ENCODE measurements at regions not wholly inside any gene's neighbourhood (a gene's known extent, or its start where the extent isn't known, plus 50 kb on each side); places are given as distances from the start of the nearest gene placed in this dataset.

DNA sequence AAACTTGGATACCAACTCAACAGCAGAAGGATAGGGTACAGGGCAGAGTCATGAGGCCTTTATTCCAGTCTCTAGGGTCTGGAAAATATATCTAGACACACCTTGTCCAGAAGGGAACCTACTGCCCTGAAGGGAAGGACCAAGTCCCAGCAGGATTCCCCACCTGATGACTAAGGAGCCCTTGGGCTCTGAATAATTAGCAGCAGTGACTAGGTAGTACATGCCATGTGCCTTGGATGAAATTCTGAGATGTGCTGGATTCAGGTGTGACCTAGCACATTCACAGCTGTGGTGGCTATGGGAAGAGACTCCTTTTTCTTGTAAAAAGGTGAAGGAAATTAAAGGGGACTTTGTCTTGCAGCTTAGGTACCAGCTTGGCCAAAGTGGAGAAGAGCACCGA lies 364.3 kb upstream of the PTCHD4 start:
- H3K9me3 Mint-ChIP-seq = peaks cover 4% of the 10 kb centered on the region
- no peaks in the 10 kb centered on the region for H3K4me1 Mint-ChIP-seq
- ChIA-PET POLR2A (no interaction called here), CTCF (no interaction called here)
- DNase-seq (no peak), ATAC-seq (ENCODE audit: low read depth) (no peak)
- H3K27me3 Mint-ChIP-seq = no peaks in the 10 kb centered on the region
- TF ChIP-seq, protein P1, sequence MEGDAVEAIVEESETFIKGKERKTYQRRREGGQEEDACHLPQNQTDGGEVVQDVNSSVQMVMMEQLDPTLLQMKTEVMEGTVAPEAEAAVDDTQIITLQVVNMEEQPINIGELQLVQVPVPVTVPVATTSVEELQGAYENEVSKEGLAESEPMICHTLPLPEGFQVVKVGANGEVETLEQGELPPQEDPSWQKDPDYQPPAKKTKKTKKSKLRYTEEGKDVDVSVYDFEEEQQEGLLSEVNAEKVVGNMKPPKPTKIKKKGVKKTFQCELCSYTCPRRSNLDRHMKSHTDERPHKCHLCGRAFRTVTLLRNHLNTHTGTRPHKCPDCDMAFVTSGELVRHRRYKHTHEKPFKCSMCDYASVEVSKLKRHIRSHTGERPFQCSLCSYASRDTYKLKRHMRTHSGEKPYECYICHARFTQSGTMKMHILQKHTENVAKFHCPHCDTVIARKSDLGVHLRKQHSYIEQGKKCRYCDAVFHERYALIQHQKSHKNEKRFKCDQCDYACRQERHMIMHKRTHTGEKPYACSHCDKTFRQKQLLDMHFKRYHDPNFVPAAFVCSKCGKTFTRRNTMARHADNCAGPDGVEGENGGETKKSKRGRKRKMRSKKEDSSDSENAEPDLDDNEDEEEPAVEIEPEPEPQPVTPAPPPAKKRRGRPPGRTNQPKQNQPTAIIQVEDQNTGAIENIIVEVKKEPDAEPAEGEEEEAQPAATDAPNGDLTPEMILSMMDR (IDR thresholded peaks at IDR 0.05) = no peak
- H3K27ac Mint-ChIP-seq = no peak overlapping the region
- no peak overlapping the region for H3K4me3 Mint-ChIP-seq
- intact Hi-C loops (cut with micrococcal nuclease) = no loop called here
- no peaks in the 10 kb centered on the region for H3K36me3 Mint-ChIP-seq (ENCODE audit: low read depth)

DNA sequence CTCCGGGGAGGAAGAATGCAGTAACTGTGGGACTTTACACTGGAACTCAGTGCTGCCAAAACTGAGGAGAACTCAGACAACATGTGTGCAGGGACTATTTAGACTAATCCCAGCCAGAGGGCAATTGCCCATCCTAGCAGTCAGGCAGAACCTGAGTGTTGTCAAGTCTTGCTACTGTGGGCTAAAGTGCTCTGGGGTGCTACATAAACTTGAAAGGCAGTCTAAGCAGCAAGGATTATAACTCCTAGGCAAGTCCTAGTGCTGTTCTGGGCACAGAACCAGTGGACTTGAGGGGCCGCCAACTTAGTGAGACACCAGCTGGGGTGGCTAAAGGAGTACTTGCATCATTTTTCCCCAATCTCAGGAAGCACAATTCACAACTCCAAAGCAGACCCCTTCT lies 363.8 kb upstream of the PTCHD4 start:
- ATAC-seq (ENCODE audit: low read depth) (no peak), DNase-seq (no peak)
- intact Hi-C loops (cut with micrococcal nuclease) = no loop called here
- H3K27ac Mint-ChIP-seq = no peak overlapping the region
- TF ChIP-seq, protein P1 (IDR thresholded peaks at IDR 0.05) = no peak
- peaks cover 4% of the 10 kb centered on the region for H3K9me3 Mint-ChIP-seq
- H3K4me3 Mint-ChIP-seq = no peak overlapping the region
- no peaks in the 10 kb centered on the region for H3K36me3 Mint-ChIP-seq (ENCODE audit: low read depth)
- CTCF ChIA-PET = no interaction called here
- H3K27me3 Mint-ChIP-seq = no peaks in the 10 kb centered on the region
- H3K4me1 Mint-ChIP-seq = no peaks in the 10 kb centered on the region
- POLR2A ChIA-PET = no interaction called here

GRCh38 chr6:48474136-48474535 lies 363.1 kb upstream of the PTCHD4 start:
- TF ChIP-seq, protein P1 (IDR thresholded peaks at IDR 0.05) = no peak
- H3K4me3 Mint-ChIP-seq = no peak overlapping the region
- POLR2A ChIA-PET = no interaction called here
- DNase-seq (no peak), ATAC-seq (ENCODE audit: low read depth) (no peak)
- H3K27ac Mint-ChIP-seq = no peak overlapping the region
- H3K4me1 Mint-ChIP-seq = no peaks in the 10 kb centered on the region
- peaks cover 4% of the 10 kb centered on the region for H3K9me3 Mint-ChIP-seq
- no peaks in the 10 kb centered on the region for H3K27me3 Mint-ChIP-seq
- CTCF ChIA-PET = no interaction called here
- intact Hi-C loops (cut with micrococcal nuclease) = no loop called here
- H3K36me3 Mint-ChIP-seq (ENCODE audit: low read depth) = no peaks in the 10 kb centered on the region

- intact Hi-C loops (cut with micrococcal nuclease) = no loop called here
- H3K9me3 Mint-ChIP-seq = peaks cover 3% of the 10 kb centered on the region
- CTCF ChIA-PET = no interaction called here
- H3K27ac Mint-ChIP-seq = no peak overlapping the region
- no peaks in the 10 kb centered on the region for H3K27me3 Mint-ChIP-seq
- no peaks in the 10 kb centered on the region for H3K36me3 Mint-ChIP-seq (ENCODE audit: low read depth)
- TF ChIP-seq, protein P1 (IDR thresholded peaks at IDR 0.05) = no peak
- no peaks in the 10 kb centered on the region for H3K4me1 Mint-ChIP-seq
- no peak for DNase-seq
- ATAC-seq (ENCODE audit: low read depth) = no peak
- no peak overlapping the region for H3K4me3 Mint-ChIP-seq
- POLR2A ChIA-PET = no interaction called here
Measured at GRCh38 chr6:48472535-48472934, 361.5 kb upstream of the PTCHD4 start.

DNA sequence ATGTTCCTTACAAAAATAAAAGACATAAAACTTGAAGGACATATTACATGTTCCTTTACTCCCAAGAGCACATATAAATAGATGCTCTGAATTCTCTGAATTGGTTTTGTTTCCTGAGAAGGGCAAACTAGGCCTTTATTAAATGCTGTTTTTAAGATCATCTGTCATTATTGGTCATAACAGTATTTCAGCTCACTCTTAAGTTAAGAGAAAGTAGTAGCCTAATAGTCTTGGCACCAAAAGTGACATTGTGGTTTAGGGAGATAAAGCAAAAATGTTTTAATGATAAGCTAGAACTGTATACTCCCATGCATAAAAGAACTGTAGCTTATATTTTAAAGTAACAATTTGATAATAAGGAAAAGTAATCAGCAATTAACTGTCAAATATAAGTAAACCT lies 361.1 kb upstream of the PTCHD4 start:
- ChIA-PET CTCF (no interaction called here), POLR2A (no interaction called here)
- intact Hi-C loops (cut with micrococcal nuclease) = no loop called here
- H3K9me3 Mint-ChIP-seq = peaks cover 2% of the 10 kb centered on the region
- TF ChIP-seq, protein P1 (IDR thresholded peaks at IDR 0.05) = no peak
- H3K27me3 Mint-ChIP-seq = no peaks in the 10 kb centered on the region
- H3K4me1 Mint-ChIP-seq = no peaks in the 10 kb centered on the region
- ATAC-seq (ENCODE audit: low read depth) (no peak), DNase-seq (no peak)
- H3K27ac Mint-ChIP-seq = no peak overlapping the region
- no peak overlapping the region for H3K4me3 Mint-ChIP-seq
- no peaks in the 10 kb centered on the region for H3K36me3 Mint-ChIP-seq (ENCODE audit: low read depth)
